Heart left ventricle (tissue), 13 donors: ENCODE measurements at regions not wholly inside any gene's neighbourhood (a gene's known extent, or its start where the extent isn't known, plus 50 kb on each side); places are given as distances from the start of the nearest gene placed in this dataset.
"Not testable (repeated sequence)": the region's sequence is repeated elsewhere in the genome, so short reads cannot be mapped to it uniquely, and the experiment has no call there.

Experiments
- POLR2A ChIP-seq, 2 donors: fragments of 450-650 bp; IDR thresholded peaks; one replicate each; pipeline ENCODE4 v1.6.1; 2017; ENCODE audit warnings: antibody characterized with exemption in 2 of 2, mild to moderate bottlenecking in 2 of 2, moderate library complexity in 2 of 2
- TF ChIP-seq, protein P1 (sequence below), 12 donors: fragments of 200-600 bp; sonication (generic) in 4 of 12; IDR thresholded peaks; one replicate each; pipeline versions ENCODE4 v1.5.0 to v1.8.0; 2018 to 2022; ENCODE audit warnings: antibody characterized with exemption in 12 of 12, mild to moderate bottlenecking in 5 of 12
- donor health status: ischemic (EF 13 %, LVEDD 7.1; RV severe dilation, severe dysfunction).
- donor health status: DM: no; HTN: yes; CAD: no.
- donor health status: DM: no; HTN: no; CAD: no.
- donor health status: ischemic (EF 25% LVEDD 6.9; RV normal size, moderate dysfunction).
- donor health status: ischemic (EF 25% LVEDD 5.7; RV mildly dilated, moderate dysfunction).
- donor health status: ischemic (EF 35%, LVEDD 5.7; RV mildly dilated, moderate dysfunction).
- donor health status: nonischemic (EF 11% LVEDD 7.7; RV severe dilation, severe dysfunction).
- donor health status: DM: yes; HTN: yes; CAD: no.
- donor health status: PGD.
- donor health status: ischemic (EF 29% LVEDD 5.4; RV normal size, mild dysfunction).
- donor health status: nonischemic (EF 23%, LVEDD 6.1; RV moderate dilation, normal function).

DNA sequence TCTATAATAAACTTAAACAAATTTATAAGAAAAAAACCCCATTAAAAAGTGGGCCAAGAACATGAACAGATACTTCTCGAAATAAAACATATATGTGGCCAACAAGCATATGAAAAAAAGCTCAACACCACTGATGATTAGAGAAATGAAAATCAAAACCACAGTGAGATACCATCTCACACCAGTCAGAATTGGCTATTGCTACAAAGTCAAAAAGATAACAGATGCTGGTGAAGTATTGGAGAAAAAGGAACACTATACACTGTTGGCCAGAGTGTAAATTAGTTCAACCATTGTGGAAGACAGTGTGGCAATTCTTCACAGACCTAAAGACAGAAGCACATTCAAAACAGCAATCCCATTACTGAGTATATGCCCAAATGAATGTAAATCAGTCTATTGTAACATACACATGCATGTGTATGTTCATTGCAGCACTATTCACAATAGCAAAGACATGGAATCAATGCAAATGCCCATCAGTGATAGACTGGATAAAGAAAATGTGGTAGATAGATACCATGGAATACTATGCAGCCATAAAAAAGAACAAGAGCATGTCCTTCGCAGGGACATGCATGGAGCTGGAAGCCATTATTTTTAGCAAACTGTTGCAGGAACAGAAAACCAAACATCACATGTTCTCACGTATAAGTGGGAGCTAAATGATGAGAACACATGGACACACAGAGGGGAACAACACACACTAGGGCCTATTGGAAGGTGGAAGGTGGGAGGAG is 313.4 kb downstream of the GATA3 start:
- TF ChIP-seq, protein P1, sequence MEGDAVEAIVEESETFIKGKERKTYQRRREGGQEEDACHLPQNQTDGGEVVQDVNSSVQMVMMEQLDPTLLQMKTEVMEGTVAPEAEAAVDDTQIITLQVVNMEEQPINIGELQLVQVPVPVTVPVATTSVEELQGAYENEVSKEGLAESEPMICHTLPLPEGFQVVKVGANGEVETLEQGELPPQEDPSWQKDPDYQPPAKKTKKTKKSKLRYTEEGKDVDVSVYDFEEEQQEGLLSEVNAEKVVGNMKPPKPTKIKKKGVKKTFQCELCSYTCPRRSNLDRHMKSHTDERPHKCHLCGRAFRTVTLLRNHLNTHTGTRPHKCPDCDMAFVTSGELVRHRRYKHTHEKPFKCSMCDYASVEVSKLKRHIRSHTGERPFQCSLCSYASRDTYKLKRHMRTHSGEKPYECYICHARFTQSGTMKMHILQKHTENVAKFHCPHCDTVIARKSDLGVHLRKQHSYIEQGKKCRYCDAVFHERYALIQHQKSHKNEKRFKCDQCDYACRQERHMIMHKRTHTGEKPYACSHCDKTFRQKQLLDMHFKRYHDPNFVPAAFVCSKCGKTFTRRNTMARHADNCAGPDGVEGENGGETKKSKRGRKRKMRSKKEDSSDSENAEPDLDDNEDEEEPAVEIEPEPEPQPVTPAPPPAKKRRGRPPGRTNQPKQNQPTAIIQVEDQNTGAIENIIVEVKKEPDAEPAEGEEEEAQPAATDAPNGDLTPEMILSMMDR (IDR thresholded peaks at IDR 0.05): not testable (repeated sequence)
- not testable (repeated sequence) for TF ChIP-seq POLR2A (IDR thresholded peaks at IDR 0.05)
